Activated CD8-positive, alpha-beta T cell treated with anti-CD3 and anti-CD28 coated beads, Interleukin-2, amount 10 ng/mL, durations not matched to agents 7 days and 5 days (primary cell): ENCODE measurements at regions not wholly inside any gene's neighbourhood (a gene's known extent, or its start where the extent isn't known, plus 50 kb on each side); places are given as distances from the start of the nearest gene placed in this dataset.

ENCODE experiments used
- ATAC-seq: fragments of 150-1000 bp; cut with Tn5 transposase; one replicate; pipeline ENCODE4 v1.10.0; 2021; ENCODE audit warnings: moderate library complexity
- CTCF ChIA-PET: fragments of 350-600 bp; sonication (Branson Sonifier 250); formaldehyde crosslinking; loops from one replicate; lab custom pipeline; 2021; ENCODE audit warnings: antibody characterized with exemption; lab: Charles Lee
- POLR2A ChIA-PET: fragments of 350-600 bp; sonication (Branson Sonifier 250); formaldehyde crosslinking; loops from one replicate; lab custom pipeline; 2021; ENCODE audit warnings: antibody characterized with exemption; lab: Charles Lee
- DNase-seq: peaks from one replicate; pipeline ENCODE4 v3.0.0-alpha.2; 2020
- H3K27ac Mint-ChIP-seq: one replicate; pipeline ENCODE4 v1.8.0; 2021; ENCODE audit warnings: mild to moderate bottlenecking, mixed read lengths
- H3K27me3 Mint-ChIP-seq: one replicate; pipeline ENCODE4 v1.8.0; 2021; ENCODE audit warnings: low read depth, mixed read lengths
- H3K36me3 Mint-ChIP-seq: one replicate; pipeline ENCODE4 v1.8.0; 2021; ENCODE audit warnings: low read depth, mixed read lengths
- H3K4me1 Mint-ChIP-seq: one replicate; pipeline ENCODE4 v1.8.0; 2021; ENCODE audit warnings: low read depth, mixed read lengths
- H3K4me3 Mint-ChIP-seq: one replicate; pipeline ENCODE4 v1.8.0; 2021; ENCODE audit warnings: mild to moderate bottlenecking, mixed read lengths
- H3K9me3 Mint-ChIP-seq: one replicate; pipeline ENCODE4 v1.8.0; 2022; ENCODE audit warnings: mixed read lengths; ENCODE audit not compliant: insufficient read depth

- H3K27ac Mint-ChIP-seq: no peak overlapping the region
- H3K36me3 Mint-ChIP-seq: no peaks in the 10 kb centered on the region
- ATAC-seq (no peak), DNase-seq (no peak)
- peaks cover 2% of the 10 kb centered on the region for H3K9me3 Mint-ChIP-seq
- POLR2A ChIA-PET: no interaction called here
- no peak overlapping the region for H3K4me3 Mint-ChIP-seq
- CTCF ChIA-PET: no interaction called here
- no peaks in the 10 kb centered on the region for H3K27me3 Mint-ChIP-seq
- no peaks in the 10 kb centered on the region for H3K4me1 Mint-ChIP-seq
Observed at GRCh38 chr20:11077226-11077625, 403.4 kb upstream of the JAG1 start.

DNA sequence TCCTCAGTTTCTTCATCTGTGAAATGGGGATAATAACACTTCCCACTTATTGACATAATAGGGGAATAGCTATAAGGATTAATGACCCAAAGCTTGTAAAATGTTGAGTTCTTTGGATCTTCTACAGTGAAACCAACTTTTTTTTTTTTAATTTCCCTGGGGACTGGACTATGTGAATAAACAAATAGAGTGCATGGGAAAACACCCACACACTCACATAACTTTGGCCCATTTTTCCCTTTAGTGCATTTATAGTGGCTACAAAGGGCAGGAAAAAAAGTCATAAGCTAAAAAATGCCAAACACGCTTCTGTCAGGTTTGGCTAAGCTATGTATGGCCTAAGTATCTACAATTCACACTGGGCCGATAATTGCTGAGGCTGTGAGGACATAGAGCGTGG is 406.2 kb upstream of the JAG1 start:
- Mint-ChIP-seq H3K36me3 (no peaks in the 10 kb centered on the region), H3K27me3 (no peaks in the 10 kb centered on the region), H3K27ac (no peak overlapping the region), H3K9me3 (no peaks in the 10 kb centered on the region), H3K4me3 (no peak overlapping the region), H3K4me1 (no peaks in the 10 kb centered on the region)
- CTCF ChIA-PET: no interaction called here
- ATAC-seq (no peak), DNase-seq (no peak)
- POLR2A ChIA-PET: no interaction called here

DNA sequence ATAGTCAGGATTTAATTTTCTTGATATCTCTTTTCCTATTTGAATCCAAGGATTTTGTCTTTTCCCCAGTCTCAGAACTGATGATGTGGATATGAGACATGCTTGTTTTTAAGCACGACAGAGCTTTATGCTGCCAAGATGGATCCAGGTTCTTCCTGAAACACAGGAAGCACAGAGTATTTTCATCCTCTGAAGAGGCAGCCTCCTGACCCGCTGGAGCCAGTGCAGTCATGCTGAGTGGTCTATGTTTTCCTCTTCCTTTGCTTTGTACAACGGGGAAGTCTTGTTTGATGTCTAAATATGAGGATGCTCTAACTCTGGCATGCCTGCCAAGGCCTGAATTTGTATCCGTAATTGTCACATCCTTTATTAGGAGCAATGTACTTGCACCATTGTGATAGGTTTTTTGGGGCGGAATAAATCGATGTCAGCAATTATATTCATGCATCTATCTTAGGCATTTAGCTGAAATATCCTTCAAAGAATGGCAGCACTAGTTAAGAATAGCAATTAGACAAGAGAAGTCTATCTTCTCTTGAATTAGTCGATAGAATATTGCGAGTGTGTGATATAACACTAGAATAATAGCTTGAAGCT is 407.1 kb upstream of the JAG1 start:
- no peaks in the 10 kb centered on the region for H3K36me3 Mint-ChIP-seq
- no peak overlapping the region for H3K4me3 Mint-ChIP-seq
- DNase-seq (no peak), ATAC-seq (no peak)
- no peaks in the 10 kb centered on the region for H3K27me3 Mint-ChIP-seq
- ChIA-PET CTCF (no interaction called here), POLR2A (no interaction called here)
- no peak overlapping the region for H3K27ac Mint-ChIP-seq
- H3K4me1 Mint-ChIP-seq: no peaks in the 10 kb centered on the region
- H3K9me3 Mint-ChIP-seq: no peaks in the 10 kb centered on the region

- Mint-ChIP-seq H3K4me1 (no peaks in the 10 kb centered on the region), H3K27ac (no peak overlapping the region), H3K9me3 (no peaks in the 10 kb centered on the region), H3K27me3 (no peaks in the 10 kb centered on the region), H3K36me3 (no peaks in the 10 kb centered on the region), H3K4me3 (no peak overlapping the region)
- DNase-seq: no peak
- CTCF ChIA-PET: no interaction called here
- no peak for ATAC-seq
- POLR2A ChIA-PET: no interaction called here
Observed at GRCh38 chr20:11083841-11084240, 410.0 kb upstream of the JAG1 start.

- H3K4me1 Mint-ChIP-seq: no peaks in the 10 kb centered on the region
- H3K9me3 Mint-ChIP-seq: no peaks in the 10 kb centered on the region
- POLR2A ChIA-PET: no interaction called here
- no peak overlapping the region for H3K4me3 Mint-ChIP-seq
- H3K36me3 Mint-ChIP-seq: no peaks in the 10 kb centered on the region
- no peaks in the 10 kb centered on the region for H3K27me3 Mint-ChIP-seq
- ATAC-seq (no peak), DNase-seq (no peak)
- CTCF ChIA-PET: no interaction called here
- H3K27ac Mint-ChIP-seq: no peak overlapping the region
Observed at GRCh38 chr20:11084508-11084907, 410.7 kb upstream of the JAG1 start.

DNA sequence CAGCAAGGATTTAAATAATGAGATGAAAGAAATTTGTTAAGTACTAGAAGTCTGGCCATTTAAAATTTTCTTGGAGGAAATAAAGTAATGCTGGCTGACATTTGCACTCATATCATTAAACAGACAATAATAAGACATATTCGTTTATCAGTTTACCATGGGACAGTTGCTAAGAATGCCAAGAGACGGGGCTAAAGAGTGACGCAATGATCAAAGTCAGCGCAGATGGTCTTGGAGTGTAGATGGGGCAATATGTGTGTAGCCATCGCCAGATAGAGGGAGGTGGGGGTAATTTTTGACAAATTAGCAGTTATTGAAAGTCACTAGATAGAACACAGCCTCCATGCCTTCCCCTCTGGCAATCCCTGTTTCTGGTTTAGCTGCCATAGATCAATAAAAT is 413.2 kb upstream of the JAG1 start:
- Mint-ChIP-seq H3K9me3 (no peaks in the 10 kb centered on the region), H3K4me3 (no peak overlapping the region), H3K27me3 (no peaks in the 10 kb centered on the region), H3K4me1 (no peaks in the 10 kb centered on the region), H3K36me3 (no peaks in the 10 kb centered on the region), H3K27ac (no peak overlapping the region)
- ATAC-seq (no peak), DNase-seq (no peak)
- ChIA-PET CTCF (no interaction called here), POLR2A (no interaction called here)

DNA sequence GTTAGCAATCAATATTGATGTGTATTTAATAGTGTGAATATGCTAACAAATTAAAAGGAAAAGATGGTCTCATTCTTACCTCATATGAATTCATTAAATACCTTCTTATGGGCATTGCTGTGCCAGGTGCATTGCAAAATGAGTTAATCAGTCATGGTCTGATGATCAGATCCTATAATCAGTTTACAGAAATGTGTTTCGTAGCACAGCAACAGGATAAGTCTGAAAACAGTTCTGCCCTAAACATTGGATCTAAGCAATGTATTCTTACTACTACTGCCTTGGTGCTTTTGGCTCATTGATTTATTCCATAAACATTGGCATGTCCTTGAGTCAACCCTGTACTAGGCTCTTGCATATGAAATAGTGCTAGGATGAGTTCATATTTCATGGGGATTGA is 417.0 kb upstream of the JAG1 start:
- ChIA-PET POLR2A (no interaction called here), CTCF (no interaction called here)
- Mint-ChIP-seq H3K36me3 (no peaks in the 10 kb centered on the region), H3K27me3 (no peaks in the 10 kb centered on the region), H3K4me3 (no peak overlapping the region), H3K4me1 (no peaks in the 10 kb centered on the region), H3K27ac (no peak overlapping the region), H3K9me3 (no peaks in the 10 kb centered on the region)
- DNase-seq (no peak), ATAC-seq (no peak)

GRCh38 chr20:11091511-11091910 is 417.7 kb upstream of the JAG1 start:
- DNase-seq (no peak), ATAC-seq (no peak)
- Mint-ChIP-seq H3K4me1 (no peaks in the 10 kb centered on the region), H3K27me3 (no peaks in the 10 kb centered on the region), H3K4me3 (no peak overlapping the region), H3K36me3 (no peaks in the 10 kb centered on the region), H3K9me3 (no peaks in the 10 kb centered on the region), H3K27ac (no peak overlapping the region)
- CTCF ChIA-PET: no interaction called here
- POLR2A ChIA-PET: no interaction called here

- Mint-ChIP-seq H3K36me3 (no peaks in the 10 kb centered on the region), H3K27me3 (no peaks in the 10 kb centered on the region), H3K4me1 (no peaks in the 10 kb centered on the region), H3K27ac (no peak overlapping the region), H3K4me3 (no peak overlapping the region), H3K9me3 (no peaks in the 10 kb centered on the region)
- ChIA-PET CTCF (no interaction called here), POLR2A (no interaction called here)
- no peak for ATAC-seq
- DNase-seq: no peak
Observed at GRCh38 chr20:11092151-11092550, 418.4 kb upstream of the JAG1 start.

GRCh38 chr20:11094196-11094595 is 420.4 kb upstream of the JAG1 start:
- Mint-ChIP-seq H3K9me3 (no peaks in the 10 kb centered on the region), H3K27ac (no peak overlapping the region), H3K27me3 (no peaks in the 10 kb centered on the region), H3K4me1 (no peaks in the 10 kb centered on the region), H3K36me3 (no peaks in the 10 kb centered on the region), H3K4me3 (no peak overlapping the region)
- ChIA-PET POLR2A (no interaction called here), CTCF (no interaction called here)
- DNase-seq: no peak
- ATAC-seq: no peak

GRCh38 chr20:11094711-11095110 is 420.9 kb upstream of the JAG1 start:
- DNase-seq (no peak), ATAC-seq (no peak)
- Mint-ChIP-seq H3K36me3 (no peaks in the 10 kb centered on the region), H3K27ac (no peak overlapping the region), H3K4me1 (no peaks in the 10 kb centered on the region), H3K27me3 (no peaks in the 10 kb centered on the region), H3K4me3 (no peak overlapping the region), H3K9me3 (no peaks in the 10 kb centered on the region)
- ChIA-PET POLR2A (no interaction called here), CTCF (no interaction called here)

- Mint-ChIP-seq H3K9me3 (peaks cover 10% of the 10 kb centered on the region), H3K4me3 (no peak overlapping the region), H3K4me1 (no peaks in the 10 kb centered on the region), H3K27me3 (no peaks in the 10 kb centered on the region), H3K36me3 (no peaks in the 10 kb centered on the region), H3K27ac (no peak overlapping the region)
- ChIA-PET CTCF (no interaction called here), POLR2A (no interaction called here)
- ATAC-seq: no peak
- DNase-seq: no peak
Observed at GRCh38 chr20:11098888-11099287, 425.1 kb upstream of the JAG1 start.

DNA sequence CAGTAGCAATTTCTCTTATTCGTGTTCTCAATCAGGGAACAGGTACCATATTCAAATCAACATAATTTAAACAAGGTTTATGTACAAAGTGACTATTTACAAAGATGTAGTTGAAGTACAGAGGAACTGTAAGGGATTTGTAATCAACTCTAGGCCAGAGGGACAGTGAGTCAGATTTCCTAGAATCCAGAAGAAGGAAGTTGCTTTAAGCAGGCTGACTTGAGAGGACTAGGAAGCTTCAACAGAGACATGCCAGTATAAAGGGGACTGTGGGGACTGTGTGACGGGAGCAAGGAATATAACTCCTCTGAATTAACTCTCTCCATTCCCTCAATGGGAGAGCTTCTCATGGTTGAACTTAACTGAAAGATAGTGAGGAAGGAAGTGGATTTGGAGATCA is 427.4 kb upstream of the JAG1 start:
- Mint-ChIP-seq H3K4me3 (no peak overlapping the region), H3K27me3 (no peaks in the 10 kb centered on the region), H3K36me3 (no peaks in the 10 kb centered on the region), H3K9me3 (peaks cover 10% of the 10 kb centered on the region), H3K4me1 (no peaks in the 10 kb centered on the region), H3K27ac (no peak overlapping the region)
- ChIA-PET CTCF (no interaction called here), POLR2A (no interaction called here)
- no peak for DNase-seq
- ATAC-seq: no peak
